GM19467 (cell line): ENCODE measurements at regions not wholly inside any gene's neighbourhood (a gene's known extent, or its start where the extent isn't known, plus 50 kb on each side); places are given as distances from the start of the nearest gene placed in this dataset.

Experiments used
- ATAC-seq: cut with Tn5 transposase; IDR thresholded peaks from one replicate; pipeline ENCODE4 v1.9.1; 2021; ENCODE audit warnings: mild to moderate bottlenecking, moderate library complexity; ENCODE audit not compliant: unreplicated experiment

DNA sequence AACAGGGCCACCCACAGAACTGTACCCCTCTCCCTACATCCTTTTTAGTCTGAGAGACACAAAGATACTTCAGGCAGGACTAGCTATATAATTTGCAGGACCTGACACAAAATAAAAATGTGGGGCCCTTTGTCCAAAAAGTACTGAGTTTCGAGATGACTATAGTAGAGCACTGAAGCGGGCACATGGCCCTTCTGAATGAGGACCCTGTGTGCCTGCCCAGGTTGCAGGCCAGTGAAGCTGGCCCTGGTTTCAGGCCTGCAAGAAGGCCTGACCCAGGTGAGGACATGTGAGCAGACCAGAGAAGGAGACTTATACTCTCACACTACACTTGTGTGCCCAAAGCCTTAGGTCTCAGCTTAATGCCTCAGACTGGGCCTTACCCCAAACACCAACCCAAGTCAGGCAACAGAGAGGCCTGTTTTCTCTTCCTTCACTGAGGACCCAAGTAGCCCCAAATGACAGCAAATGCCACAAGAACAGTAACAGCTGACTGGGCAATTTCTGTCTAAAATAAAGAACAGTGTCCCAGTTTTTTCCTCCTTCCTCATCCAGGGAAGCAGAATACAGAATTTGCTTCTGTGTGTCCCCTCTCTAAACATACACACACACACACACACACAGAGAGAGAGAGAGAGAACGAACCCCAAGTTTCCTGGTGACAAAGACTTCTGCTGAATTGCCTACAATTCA, 100.9 kb upstream of the ARHGEF3 start:
- ATAC-seq: no peak

GRCh38 chr3:56900801-56901200, 99.1 kb upstream of the ARHGEF3 start:
- ATAC-seq: no peak

- no peak for ATAC-seq
These were observed 98.1 kb upstream of the ARHGEF3 start for GRCh38 chr3:56899851-56900250.

- no peak for ATAC-seq
These were observed 97.3 kb upstream of the ARHGEF3 start for GRCh38 chr3:56899078-56899477.

DNA sequence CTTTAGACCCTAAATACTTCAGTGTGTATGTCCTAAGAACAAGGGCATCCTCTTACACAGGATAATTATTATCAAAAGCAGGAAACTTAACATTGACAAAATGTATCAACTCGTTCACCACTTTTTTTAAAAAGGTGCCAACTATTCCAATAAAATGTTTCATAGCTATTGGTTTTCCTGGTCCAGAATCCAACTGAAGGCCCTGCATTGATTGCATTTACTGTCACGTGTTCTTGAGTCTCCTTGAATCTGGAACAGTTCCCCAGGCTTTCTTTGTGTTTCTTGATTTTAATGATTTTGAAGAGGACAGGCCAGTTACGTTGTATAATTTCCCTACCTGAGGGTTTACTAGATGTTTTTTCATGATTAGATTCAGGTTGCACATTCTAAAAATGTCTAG, 94.6 kb upstream of the ARHGEF3 start:
- ATAC-seq: no peak

GRCh38 chr3:56894881-56895431, 93.2 kb upstream of the ARHGEF3 start:
- ATAC-seq: no peak

GRCh38 chr3:56890448-56891091, 88.8 kb upstream of the ARHGEF3 start:
- no peak for ATAC-seq

DNA sequence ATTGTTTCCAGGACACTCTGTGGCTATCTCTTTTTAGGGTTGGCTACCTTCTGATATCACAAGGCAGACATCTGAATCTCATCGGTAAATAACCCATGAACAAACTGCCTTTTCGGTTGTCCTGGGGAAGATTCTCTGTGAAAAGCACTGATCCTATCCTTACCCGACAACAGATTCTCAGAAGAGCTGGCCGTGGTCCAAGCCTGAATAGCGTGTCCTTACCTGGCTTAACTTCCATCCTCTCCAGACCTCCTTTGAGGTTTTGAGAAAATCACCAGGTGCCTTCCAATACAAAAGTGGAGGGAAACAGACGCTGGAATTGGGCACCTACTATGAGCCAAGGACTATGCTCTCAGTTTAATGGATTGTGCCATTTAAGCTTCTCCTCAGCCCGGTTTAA, 87.4 kb upstream of the ARHGEF3 start:
- ATAC-seq: no peak

- ATAC-seq: no peak
These were observed 85.8 kb upstream of the ARHGEF3 start for GRCh38 chr3:56887402-56888025.

GRCh38 chr3:56886314-56886713, 84.6 kb upstream of the ARHGEF3 start:
- no peak for ATAC-seq

GRCh38 chr3:56885879-56886278, 84.1 kb upstream of the ARHGEF3 start:
- no peak for ATAC-seq

DNA sequence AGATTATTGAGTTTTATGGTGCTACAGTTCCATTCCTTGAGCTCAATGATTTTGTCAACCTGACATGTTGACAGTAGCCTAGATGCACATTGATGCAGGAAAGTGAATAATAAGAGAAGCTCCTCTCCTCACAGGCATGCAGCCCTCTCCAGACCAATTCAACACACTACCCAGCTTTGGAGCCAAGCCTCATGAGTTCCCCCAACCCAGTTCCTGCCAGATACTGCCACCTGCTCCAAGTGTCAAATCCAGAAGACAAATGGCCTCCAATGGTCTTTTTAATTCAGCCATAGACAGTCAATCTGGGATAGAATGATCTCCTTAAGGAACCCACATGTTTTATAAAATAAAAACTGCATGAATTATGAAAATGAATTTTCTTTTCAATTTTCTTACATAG, 83.7 kb upstream of the ARHGEF3 start:
- ATAC-seq: no peak

- no peak for ATAC-seq
These were observed 82.6 kb upstream of the ARHGEF3 start for GRCh38 chr3:56884387-56884786.

DNA sequence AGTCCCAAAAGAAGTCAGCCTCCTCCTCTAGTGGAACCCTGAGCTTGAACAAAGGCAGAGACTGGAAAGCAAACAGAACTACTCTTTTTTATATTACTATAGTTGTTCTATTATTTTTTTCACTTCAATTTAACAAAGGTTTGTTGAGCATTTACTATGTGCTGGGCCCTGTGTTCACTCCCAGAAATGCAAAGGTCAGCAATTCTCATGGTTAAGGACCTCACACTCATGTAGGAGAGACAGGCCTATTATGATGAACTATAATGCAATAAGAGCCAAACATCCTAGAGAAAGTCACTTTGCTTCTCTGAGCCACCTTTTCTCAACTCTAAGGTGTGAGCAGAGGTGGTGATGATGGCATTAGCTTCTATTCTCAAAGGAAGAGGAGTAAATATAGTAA, 82.1 kb upstream of the ARHGEF3 start:
- no peak for ATAC-seq

DNA sequence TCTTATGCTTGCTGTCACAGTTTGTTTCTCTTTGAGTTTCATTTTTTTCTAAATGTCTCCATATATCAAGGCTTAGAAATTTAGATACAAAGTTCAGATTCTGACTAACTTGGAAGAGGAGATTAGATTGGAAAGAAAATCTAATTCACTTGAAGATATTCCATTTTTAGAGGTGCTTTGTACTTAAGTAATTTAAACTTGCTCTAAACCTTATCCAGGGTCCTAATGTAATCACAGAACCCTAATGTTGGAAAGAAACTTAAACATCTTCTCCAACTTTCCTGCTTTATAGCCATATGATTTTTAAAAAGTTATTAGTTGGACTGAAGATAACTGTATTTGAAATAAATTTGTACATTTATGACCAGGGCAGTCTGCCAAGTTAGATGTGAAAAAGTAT, 81.1 kb upstream of the ARHGEF3 start:
- ATAC-seq: no peak

DNA sequence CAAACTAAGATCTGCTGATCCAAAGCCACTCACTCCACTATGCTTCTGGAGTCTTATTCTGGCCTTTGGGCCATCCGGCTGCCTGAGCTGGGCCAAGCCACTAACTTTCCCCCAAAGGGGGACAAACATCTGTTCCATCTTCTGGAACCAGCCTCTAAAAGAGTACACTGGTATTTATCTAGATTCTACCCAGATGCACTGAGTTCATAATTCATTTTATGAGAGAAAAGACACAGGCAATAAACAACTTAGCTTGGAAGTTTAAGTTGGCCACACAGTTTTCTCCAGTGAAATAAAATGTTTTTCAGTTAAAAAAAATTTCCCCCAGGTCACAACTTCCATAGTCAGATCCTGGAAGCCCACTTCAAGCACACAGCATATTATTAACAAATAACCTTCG, 80.1 kb upstream of the ARHGEF3 start:
- ATAC-seq: no peak

DNA sequence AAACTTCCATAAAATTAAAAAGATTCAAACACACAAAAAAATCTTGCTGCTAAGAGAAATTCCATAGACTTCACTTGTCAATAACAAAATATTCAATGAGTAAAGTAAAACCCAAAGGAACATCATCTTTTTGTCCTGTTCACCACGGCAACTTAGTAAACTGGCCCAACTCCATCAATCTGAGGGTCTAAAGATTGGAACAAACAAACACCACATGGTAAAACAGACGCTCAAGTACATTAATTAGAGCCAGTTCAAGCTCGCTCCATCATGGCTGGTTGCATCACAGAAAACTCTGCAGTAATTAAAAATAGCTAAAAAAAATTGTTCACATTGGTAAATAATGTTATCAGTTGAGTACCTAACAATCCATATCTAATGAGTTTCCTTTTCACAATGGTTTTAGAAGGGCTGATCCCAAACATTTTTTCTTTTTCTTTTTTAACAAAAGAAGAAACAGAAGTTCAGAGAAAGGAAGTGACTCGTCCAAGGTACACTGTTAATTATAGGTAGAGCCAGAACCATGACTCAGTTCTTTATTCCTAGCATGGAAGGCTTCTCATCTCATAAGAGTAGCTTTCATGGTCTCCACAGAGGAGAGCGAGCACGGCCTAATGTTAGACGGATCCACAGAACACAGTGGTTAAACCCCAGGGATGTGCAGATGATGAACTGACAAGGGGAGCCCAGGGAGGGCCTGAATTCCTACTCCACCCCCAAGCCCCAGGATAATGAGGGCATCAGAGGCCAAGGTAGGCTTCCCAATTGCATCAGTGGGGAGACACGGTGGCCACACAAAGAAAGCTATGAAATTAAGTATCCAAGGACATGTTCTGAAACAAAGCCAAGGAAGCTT, 79.2 kb upstream of the ARHGEF3 start:
- ATAC-seq: no peak

- ATAC-seq: no peak
These were observed 77.9 kb upstream of the ARHGEF3 start for GRCh38 chr3:56879436-56880215.

- no peak for ATAC-seq
These were observed 76.3 kb upstream of the ARHGEF3 start for GRCh38 chr3:56878074-56878473.

DNA sequence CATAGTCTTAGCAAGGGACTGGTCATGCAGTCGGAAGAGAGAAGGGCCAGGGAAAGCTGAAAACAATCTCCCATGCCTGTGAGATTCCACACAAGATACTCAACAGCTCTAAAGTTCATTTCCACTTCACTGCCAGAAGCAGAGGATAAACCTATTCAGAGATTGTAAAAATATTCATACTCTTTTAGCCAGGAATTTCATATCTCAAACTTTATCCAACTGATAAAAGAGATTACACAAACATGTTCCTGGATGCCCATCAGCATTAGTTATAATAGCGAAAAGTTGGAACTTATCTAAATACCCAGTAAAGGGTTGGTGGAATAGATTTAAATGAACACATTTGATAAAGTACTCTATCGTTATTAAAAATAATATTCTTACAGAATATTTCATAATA, 75.2 kb upstream of the ARHGEF3 start:
- ATAC-seq: no peak
